Fibroblast of mammary gland (primary cell): ENCODE measurements at regions not wholly inside any gene's neighbourhood (a gene's known extent, or its start where the extent isn't known, plus 50 kb on each side); places are given as distances from the start of the nearest gene placed in this dataset.

Experiments used
- DNase-seq: peaks from one replicate; pipeline ENCODE4 v3.0.0-alpha.2; 2010; ENCODE audit warnings: low read depth
- H3K4me3 ChIP-seq: 2 replicates; pipeline ENCODE4 v1.5.1; 2011; ENCODE audit warnings: low read depth, mild to moderate bottlenecking, low read length, moderate library complexity; ENCODE audit not compliant: control insufficient read depth
- CTCF ChIP-seq: conservative IDR thresholded peaks from 2 replicates; pipeline ENCODE4 v1.5.1; 2011; ENCODE audit warnings: low read depth, low read length, inconsistent platforms; ENCODE audit not compliant: control insufficient read depth, insufficient read depth

GRCh38 chr12:92503971-92504593 lies 198.7 kb upstream of the PLEKHG7 start:
- no peak overlapping the region for H3K4me3 ChIP-seq
- no peak for TF ChIP-seq CTCF
- DNase-seq = no peak

- no peak for DNase-seq
- H3K4me3 ChIP-seq = no peak overlapping the region
- TF ChIP-seq CTCF = no peak
Observed at GRCh38 chr12:92503029-92503931, 199.5 kb upstream of the PLEKHG7 start.

- DNase-seq = peak; percentile 7
- H3K4me3 ChIP-seq = no peak overlapping the region
- TF ChIP-seq CTCF = peak; percentile 7
Observed at GRCh38 chr12:92502417-92503028, 200.3 kb upstream of the PLEKHG7 start.

- TF ChIP-seq CTCF = no peak
- DNase-seq = no peak
Observed at GRCh38 chr12:92496790-92497189, 206.0 kb upstream of the PLEKHG7 start.

GRCh38 chr12:92495108-92495507 lies 207.7 kb upstream of the PLEKHG7 start:
- DNase-seq = no peak
- no peak for TF ChIP-seq CTCF

More at GRCh38 chr12:92496790-92497189, 206.0 kb upstream of the PLEKHG7 start:
- H3K4me3 ChIP-seq = no peak overlapping the region

GRCh38 chr12:92493816-92494215 lies 209.0 kb upstream of the PLEKHG7 start:
- H3K4me3 ChIP-seq = no peak overlapping the region

More at GRCh38 chr12:92495108-92495507, 207.7 kb upstream of the PLEKHG7 start:
- H3K4me3 ChIP-seq = no peak overlapping the region

More at GRCh38 chr12:92493816-92494215, 209.0 kb upstream of the PLEKHG7 start:
- peak; percentile 38 for DNase-seq
- TF ChIP-seq CTCF = no peak
